HepG2 (cell line): ENCODE measurements at regions not wholly inside any gene's neighbourhood (a gene's known extent, or its start where the extent isn't known, plus 50 kb on each side); places are given as distances from the start of the nearest gene placed in this dataset.

Experiments
- FOXC1 ChIP-seq: sonication (generic); formaldehyde crosslinking; IDR thresholded peaks from 2 replicates; pipeline ENCODE4 v1.8.0; 2022; ENCODE audit warnings: mild to moderate bottlenecking, missing genetic modification reagents, borderline replicate concordance
- YEATS2 ChIP-seq: sonication (generic); formaldehyde crosslinking; IDR thresholded peaks from 2 replicates; pipeline ENCODE4 v1.4.0; 2020; ENCODE audit warnings: missing genetic modification reagents, borderline replicate concordance
- ZNF143 ChIP-seq: sonication (generic); formaldehyde crosslinking; IDR thresholded peaks from 2 replicates; pipeline ENCODE4 v1.4.0; 2020; ENCODE audit warnings: missing genetic modification reagents
- ZNF234 ChIP-seq: sonication (generic); formaldehyde crosslinking; conservative IDR thresholded peaks from 2 replicates; pipeline ENCODE4 v1.5.1; 2020; ENCODE audit warnings: mild to moderate bottlenecking, missing genetic modification reagents
- ZNF282 ChIP-seq: fragments of 450-650 bp; IDR thresholded peaks from 2 replicates; pipeline ENCODE4 v1.6.1; 2018; ENCODE audit not compliant: partially characterized antibody
- ZNF30 ChIP-seq: sonication (generic); formaldehyde crosslinking; IDR thresholded peaks from 2 replicates; pipeline ENCODE4 v1.5.0; 2020; ENCODE audit warnings: mild to moderate bottlenecking, missing genetic modification reagents
- ZNF790 ChIP-seq: sonication (generic); formaldehyde crosslinking; IDR thresholded peaks from 2 replicates; pipeline ENCODE4 v1.8.0; 2022; ENCODE audit warnings: missing genetic modification reagents, mild to moderate bottlenecking, borderline replicate concordance
- TF ChIP-seq, protein P1 (sequence below): sonication (generic); formaldehyde crosslinking; IDR thresholded peaks from 2 replicates; pipeline ENCODE4 v1.4.0; 2020; ENCODE audit warnings: mild to moderate bottlenecking, missing genetic modification reagents
- TF ChIP-seq, protein P2 (sequence below): sonication (generic); formaldehyde crosslinking; IDR thresholded peaks from 2 replicates; pipeline ENCODE4 v1.4.0; 2020; ENCODE audit warnings: missing genetic modification reagents, mild to moderate bottlenecking, borderline replicate concordance
- TF ChIP-seq, protein P3 (sequence below): sonication (generic); formaldehyde crosslinking; conservative IDR thresholded peaks from 2 replicates; pipeline ENCODE4 v1.4.0; 2020; ENCODE audit warnings: missing genetic modification reagents
- TF ChIP-seq, protein P4 (sequence below): sonication (generic); formaldehyde crosslinking; IDR thresholded peaks from 2 replicates; pipeline ENCODE4 v1.8.1; 2023; ENCODE audit warnings: mild to moderate bottlenecking, missing genetic modification reagents

DNA sequence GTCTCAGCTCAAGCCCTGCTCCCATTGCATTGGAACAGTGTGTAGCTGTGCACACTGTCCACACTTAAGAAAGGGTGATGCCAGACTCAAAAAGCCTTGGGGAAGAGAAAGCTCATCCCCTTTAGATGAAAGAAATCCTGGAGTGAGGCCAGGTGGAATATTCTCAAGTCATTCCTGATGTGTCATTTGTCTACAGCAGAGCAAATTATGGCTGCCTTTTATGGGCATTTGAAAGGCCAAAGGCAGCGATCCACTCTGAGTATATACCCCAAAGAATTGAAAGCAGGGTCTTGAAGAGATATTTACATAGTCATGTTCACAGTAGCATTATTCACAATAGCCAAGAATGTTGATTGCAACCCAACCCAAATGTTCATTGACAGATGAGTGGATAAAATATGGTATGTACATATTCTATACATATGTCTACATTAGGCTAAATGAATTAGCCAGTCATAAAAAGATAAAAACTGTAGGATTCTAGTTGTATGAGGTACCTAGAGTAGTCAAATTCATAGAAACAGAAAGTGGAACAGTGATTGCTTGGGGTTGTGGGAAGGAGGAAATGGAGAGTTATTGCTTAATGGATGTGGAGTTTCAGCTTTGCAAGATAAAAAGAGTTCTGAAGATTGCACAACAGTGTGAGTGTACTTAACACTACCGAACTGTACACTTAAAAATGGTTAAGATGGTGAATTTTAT, 214.9 kb downstream of the KCNRG start (continued):
- TF ChIP-seq, protein P1, sequence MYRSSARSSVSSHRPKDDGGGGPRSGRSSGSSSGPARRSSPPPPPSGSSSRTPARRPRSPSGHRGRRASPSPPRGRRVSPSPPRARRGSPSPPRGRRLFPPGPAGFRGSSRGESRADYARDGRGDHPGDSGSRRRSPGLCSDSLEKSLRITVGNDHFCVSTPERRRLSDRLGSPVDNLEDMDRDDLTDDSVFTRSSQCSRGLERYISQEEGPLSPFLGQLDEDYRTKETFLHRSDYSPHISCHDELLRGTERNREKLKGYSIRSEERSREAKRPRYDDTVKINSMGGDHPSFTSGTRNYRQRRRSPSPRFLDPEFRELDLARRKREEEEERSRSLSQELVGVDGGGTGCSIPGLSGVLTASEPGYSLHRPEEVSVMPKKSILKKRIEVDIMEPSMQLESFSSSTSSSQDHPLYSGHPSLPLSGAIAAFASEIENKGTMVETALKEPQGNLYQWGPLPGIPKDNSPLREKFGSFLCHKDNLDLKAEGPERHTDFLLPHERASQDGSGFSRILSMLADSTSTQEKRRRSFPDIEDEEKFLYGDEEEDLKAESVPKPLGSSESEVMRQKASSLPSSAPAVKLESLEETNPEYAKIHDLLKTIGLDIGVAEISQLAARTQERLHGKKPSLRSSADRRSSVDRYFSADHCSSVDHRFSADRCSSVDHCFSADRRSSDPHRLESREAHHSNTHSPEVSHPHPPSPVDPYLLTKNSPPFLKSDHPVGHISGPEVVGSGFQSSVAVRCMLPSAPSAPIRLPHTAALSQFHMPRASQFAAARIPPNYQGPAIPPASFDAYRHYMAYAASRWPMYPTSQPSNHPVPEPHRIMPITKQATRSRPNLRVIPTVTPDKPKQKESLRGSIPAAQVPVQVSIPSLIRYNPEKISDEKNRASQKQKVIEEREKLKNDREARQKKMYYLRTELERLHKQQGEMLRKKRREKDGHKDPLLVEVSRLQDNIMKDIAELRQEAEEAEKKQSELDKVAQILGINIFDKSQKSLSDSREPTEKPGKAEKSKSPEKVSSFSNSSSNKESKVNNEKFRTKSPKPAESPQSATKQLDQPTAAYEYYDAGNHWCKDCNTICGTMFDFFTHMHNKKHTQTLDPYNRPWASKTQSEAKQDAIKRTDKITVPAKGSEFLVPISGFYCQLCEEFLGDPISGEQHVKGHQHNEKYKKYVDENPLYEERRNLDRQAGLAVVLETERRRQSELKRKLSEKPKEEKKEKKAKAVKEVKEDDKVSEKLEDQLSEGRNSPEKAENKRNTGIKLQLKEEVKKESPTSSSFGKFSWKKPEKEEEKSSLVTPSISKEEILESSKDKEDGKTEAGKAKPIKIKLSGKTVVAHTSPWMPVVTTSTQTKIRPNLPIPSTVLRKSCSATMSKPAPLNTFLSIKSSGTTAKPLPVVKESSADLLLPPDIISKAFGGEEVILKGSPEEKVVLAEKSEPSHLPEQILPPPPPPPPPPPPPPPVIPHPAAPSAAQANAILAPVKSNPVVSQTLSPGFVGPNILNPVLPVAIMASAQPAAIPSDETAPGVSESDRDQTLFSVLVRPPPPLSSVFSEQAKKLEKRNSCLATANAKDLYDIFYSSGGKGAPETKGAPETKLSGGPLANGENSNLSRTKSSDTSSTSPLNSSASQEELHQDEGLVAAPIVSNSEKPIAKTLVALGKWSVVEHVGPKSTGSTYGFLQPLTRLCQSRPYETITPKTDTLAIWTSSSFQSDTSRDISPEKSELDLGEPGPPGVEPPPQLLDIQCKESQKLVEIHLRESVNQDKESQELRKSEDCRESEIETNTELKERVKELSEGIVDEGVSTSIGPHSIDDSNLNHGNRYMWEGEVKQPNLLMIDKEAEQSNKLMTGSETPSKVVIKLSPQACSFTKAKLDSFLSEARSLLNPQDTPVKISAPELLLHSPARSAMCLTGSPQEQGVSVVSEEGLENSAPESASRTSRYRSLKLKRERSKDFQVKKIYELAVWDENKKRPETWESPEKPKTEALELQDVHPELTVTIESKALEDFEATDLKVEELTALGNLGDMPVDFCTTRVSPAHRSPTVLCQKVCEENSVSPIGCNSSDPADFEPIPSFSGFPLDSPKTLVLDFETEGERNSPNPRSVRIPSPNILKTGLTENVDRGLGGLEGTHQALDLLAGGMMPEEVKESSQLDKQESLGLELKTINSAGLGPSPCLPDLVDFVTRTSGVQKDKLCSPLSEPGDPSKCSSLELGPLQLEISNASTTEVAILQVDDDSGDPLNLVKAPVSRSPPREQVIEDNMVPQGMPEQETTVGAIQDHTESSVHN (CRISPR knock-in tag) = no peak
- TF ChIP-seq ZNF234 (no peak), ZNF30 (CRISPR knock-in tag) (no peak), ZNF790 (CRISPR knock-in tag) (no peak), ZNF143 (CRISPR knock-in tag) (no peak), FOXC1 (CRISPR knock-in tag) (no peak), ZNF282 (no peak), YEATS2 (no peak)
- TF ChIP-seq, protein P2, sequence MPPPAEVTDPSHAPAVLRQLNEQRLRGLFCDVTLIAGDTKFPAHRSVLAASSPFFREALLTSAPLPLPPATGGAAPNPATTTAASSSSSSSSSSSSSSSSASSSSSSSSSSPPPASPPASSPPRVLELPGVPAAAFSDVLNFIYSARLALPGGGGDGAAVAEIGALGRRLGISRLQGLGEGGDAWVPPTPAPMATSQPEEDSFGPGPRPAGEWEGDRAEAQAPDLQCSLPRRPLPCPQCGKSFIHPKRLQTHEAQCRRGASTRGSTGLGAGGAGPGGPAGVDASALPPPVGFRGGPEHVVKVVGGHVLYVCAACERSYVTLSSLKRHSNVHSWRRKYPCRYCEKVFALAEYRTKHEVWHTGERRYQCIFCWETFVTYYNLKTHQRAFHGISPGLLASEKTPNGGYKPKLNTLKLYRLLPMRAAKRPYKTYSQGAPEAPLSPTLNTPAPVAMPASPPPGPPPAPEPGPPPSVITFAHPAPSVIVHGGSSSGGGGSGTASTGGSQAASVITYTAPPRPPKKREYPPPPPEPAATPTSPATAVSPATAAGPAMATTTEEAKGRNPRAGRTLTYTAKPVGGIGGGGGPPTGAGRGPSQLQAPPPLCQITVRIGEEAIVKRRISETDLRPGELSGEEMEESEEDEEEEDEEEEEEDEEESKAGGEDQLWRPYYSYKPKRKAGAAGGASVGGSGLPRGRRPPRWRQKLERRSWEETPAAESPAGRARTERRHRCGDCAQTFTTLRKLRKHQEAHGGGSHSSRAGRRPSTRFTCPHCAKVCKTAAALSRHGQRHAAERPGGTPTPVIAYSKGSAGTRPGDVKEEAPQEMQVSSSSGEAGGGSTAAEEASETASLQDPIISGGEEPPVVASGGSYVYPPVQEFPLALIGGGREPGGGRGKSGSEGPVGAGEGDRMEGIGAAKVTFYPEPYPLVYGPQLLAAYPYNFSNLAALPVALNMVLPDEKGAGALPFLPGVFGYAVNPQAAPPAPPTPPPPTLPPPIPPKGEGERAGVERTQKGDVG (CRISPR knock-in tag) = no peak
- TF ChIP-seq, protein P3, sequence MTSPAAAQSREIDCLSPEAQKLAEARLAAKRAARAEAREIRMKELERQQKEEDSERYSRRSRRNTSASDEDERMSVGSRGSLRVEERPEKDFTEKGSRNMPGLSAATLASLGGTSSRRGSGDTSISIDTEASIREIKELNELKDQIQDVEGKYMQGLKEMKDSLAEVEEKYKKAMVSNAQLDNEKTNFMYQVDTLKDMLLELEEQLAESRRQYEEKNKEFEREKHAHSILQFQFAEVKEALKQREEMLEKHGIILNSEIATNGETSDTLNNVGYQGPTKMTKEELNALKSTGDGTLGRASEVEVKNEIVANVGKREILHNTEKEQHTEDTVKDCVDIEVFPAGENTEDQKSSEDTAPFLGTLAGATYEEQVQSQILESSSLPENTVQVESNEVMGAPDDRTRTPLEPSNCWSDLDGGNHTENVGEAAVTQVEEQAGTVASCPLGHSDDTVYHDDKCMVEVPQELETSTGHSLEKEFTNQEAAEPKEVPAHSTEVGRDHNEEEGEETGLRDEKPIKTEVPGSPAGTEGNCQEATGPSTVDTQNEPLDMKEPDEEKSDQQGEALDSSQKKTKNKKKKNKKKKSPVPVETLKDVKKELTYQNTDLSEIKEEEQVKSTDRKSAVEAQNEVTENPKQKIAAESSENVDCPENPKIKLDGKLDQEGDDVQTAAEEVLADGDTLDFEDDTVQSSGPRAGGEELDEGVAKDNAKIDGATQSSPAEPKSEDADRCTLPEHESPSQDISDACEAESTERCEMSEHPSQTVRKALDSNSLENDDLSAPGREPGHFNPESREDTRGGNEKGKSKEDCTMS (CRISPR knock-in tag) = no peak
- TF ChIP-seq, protein P4, sequence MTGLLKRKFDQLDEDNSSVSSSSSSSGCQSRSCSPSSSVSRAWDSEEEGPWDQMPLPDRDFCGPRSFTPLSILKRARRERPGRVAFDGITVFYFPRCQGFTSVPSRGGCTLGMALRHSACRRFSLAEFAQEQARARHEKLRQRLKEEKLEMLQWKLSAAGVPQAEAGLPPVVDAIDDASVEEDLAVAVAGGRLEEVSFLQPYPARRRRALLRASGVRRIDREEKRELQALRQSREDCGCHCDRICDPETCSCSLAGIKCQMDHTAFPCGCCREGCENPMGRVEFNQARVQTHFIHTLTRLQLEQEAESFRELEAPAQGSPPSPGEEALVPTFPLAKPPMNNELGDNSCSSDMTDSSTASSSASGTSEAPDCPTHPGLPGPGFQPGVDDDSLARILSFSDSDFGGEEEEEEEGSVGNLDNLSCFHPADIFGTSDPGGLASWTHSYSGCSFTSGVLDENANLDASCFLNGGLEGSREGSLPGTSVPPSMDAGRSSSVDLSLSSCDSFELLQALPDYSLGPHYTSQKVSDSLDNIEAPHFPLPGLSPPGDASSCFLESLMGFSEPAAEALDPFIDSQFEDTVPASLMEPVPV = no peak
